Liver (tissue), 8 donors: ENCODE measurements at regions not wholly inside any gene's neighbourhood (a gene's known extent, or its start where the extent isn't known, plus 50 kb on each side); places are given as distances from the start of the nearest gene placed in this dataset.
A peak's percentile ranks its signal among the peaks of the same experiment; 100 is the strongest.

Experiments used
- DNase-seq: peaks from one replicate; pipeline ENCODE4 v3.0.0-alpha.2; 2017; ENCODE audit warnings: low spot score
- H3K27ac ChIP-seq, 2 donors: one replicate each; pipeline ENCODE4 v1.7.0; 2013; ENCODE audit warnings: inconsistent platforms in 2 of 2, low read length in 2 of 2, control low read depth in 1 of 2, low read depth in 1 of 2, mild to moderate bottlenecking in 1 of 2
- H3K27me3 ChIP-seq, 4 donors: one replicate each; pipeline versions ENCODE4 v1.6.1 to v1.7.0; 2013; ENCODE audit warnings: low read length in 3 of 4, inconsistent platforms in 1 of 4, mild to moderate bottlenecking in 1 of 4, moderate library complexity in 1 of 4; ENCODE audit not compliant: control insufficient read depth in 4 of 4, insufficient read depth in 4 of 4
- H3K36me3 ChIP-seq, 4 donors: one replicate each; pipeline versions ENCODE4 v1.6.1 to v1.7.0; 2013; ENCODE audit warnings: low read length in 3 of 4, mild to moderate bottlenecking in 3 of 4, low read depth in 1 of 4, moderate library complexity in 1 of 4; ENCODE audit not compliant: control insufficient read depth in 4 of 4, insufficient read depth in 3 of 4
- H3K4me1 ChIP-seq, 4 donors: one replicate each; pipeline versions ENCODE4 v1.6.1 to v1.7.0; 2013; ENCODE audit warnings: low read length in 3 of 4, mild to moderate bottlenecking in 3 of 4, moderate library complexity in 1 of 4; ENCODE audit not compliant: control insufficient read depth in 4 of 4, insufficient read depth in 4 of 4
- H3K4me3 ChIP-seq, 3 donors: one replicate each; pipeline versions ENCODE4 v1.6.1 to v1.7.0; 2013; ENCODE audit warnings: low read length in 3 of 3, control low read depth in 1 of 3, low read depth in 1 of 3, mild to moderate bottlenecking in 1 of 3
- H3K9ac ChIP-seq, 2 donors: one replicate each; pipeline ENCODE4 v1.7.0; 2013; ENCODE audit warnings: low read length in 2 of 2, mild to moderate bottlenecking in 2 of 2, moderate library complexity in 2 of 2, control low read depth in 1 of 2, low read depth in 1 of 2
- H3K9me3 ChIP-seq, 4 donors: one replicate each; pipeline versions ENCODE4 v1.6.1 to v1.7.0; 2013; ENCODE audit warnings: low read length in 3 of 4; ENCODE audit not compliant: control insufficient read depth in 4 of 4
- CTCF ChIP-seq: fragments of 150-350 bp; IDR thresholded peaks from 2 replicates; pipeline ENCODE4 v1.5.1; 2017; ENCODE audit warnings: improper control_type of control experiment, low read depth, low read length; ENCODE audit not compliant: missing input control
- FOXA2 ChIP-seq: IDR thresholded peaks from 2 replicates; pipeline ENCODE4 v1.6.1; 2016; ENCODE audit warnings: antibody characterized with exemption
- JUND ChIP-seq, 2 donors: IDR thresholded peaks; 2 replicates each; pipeline ENCODE4 v1.6.1; 2016; ENCODE audit warnings: antibody characterized with exemption in 2 of 2
- MAX ChIP-seq: IDR thresholded peaks from 2 replicates; pipeline ENCODE4 v1.6.1; 2016; ENCODE audit warnings: antibody characterized with exemption
- NR2F2 ChIP-seq: IDR thresholded peaks from 2 replicates; pipeline ENCODE4 v1.6.1; 2016; ENCODE audit warnings: antibody characterized with exemption
- RAD21 ChIP-seq, 2 donors: IDR thresholded peaks; 2 replicates each; pipeline ENCODE4 v1.6.1; 2016; ENCODE audit warnings: antibody characterized with exemption in 2 of 2, mild to moderate bottlenecking in 2 of 2
- REST ChIP-seq: IDR thresholded peaks from 2 replicates; pipeline ENCODE4 v1.6.1; 2016; ENCODE audit warnings: antibody characterized with exemption, mild to moderate bottlenecking
- RXRA ChIP-seq, 2 donors: IDR thresholded peaks; 2 replicates each; pipeline ENCODE4 v1.6.1; 2017 to 2018; ENCODE audit warnings: antibody characterized with exemption in 2 of 2, mild to moderate bottlenecking in 1 of 2
- SP1 ChIP-seq: IDR thresholded peaks from 2 replicates; pipeline ENCODE4 v1.6.1; 2018; ENCODE audit warnings: antibody characterized with exemption, mild to moderate bottlenecking
- TAF1 ChIP-seq: conservative IDR thresholded peaks from 2 replicates; pipeline ENCODE4 v1.6.1; 2016; ENCODE audit warnings: antibody characterized with exemption, mild to moderate bottlenecking
- WGBS: extraction: QIAGEN DNeasy Blood & Tissue Kit; methylation state at CpG from one replicate; pipeline ENCODE4 v1.1.7; 2013; 5-methylcytosine and 5-hydroxymethylcytosine counted together
- TF ChIP-seq, protein P1 (sequence below): IDR thresholded peaks from 2 replicates; pipeline ENCODE4 v1.6.1; 2016; ENCODE audit warnings: antibody characterized with exemption
- TF ChIP-seq, protein P2 (sequence below): IDR thresholded peaks from 2 replicates; pipeline ENCODE4 v1.6.1; 2016; ENCODE audit warnings: antibody characterized with exemption
- donor health status: healthy.
- donor health status: healthy.
- donor health status: healthy.
- donor health status: healthy.
- donor health status: healthy.

DNA sequence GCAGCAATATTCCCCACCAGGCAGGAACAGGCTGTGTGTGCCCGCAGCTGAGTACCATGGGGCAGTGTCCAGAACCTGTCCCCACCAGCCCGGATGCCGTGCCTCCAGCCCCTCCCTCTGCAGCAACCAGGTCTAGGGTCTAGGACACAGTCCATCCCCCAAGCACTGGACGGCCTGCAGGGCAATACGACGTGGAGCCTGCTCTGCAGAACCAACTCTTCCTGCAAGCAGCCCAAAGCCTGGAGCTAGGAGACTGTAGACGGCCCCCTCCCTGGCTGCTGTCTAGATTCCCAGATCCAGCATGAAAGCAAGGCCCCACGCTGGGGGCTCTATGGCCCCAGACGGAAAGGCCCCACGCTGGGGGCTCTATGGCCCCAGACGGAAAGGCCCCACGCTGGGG, 128.2 kb upstream of the AFDN start:
- no peak overlapping the region for H3K4me3 ChIP-seq
- TF ChIP-seq RXRA (IDR thresholded peaks at IDR 0.05) (no peak), FOXA2 (no peak), SP1 (no peak), CTCF (no peak), MAX (no peak), REST (no peak), JUND (IDR thresholded peaks at IDR 0.05) (no peak), RAD21 (IDR thresholded peaks at IDR 0.05) (no peak), TAF1 (no peak)
- TF ChIP-seq, protein P1, sequence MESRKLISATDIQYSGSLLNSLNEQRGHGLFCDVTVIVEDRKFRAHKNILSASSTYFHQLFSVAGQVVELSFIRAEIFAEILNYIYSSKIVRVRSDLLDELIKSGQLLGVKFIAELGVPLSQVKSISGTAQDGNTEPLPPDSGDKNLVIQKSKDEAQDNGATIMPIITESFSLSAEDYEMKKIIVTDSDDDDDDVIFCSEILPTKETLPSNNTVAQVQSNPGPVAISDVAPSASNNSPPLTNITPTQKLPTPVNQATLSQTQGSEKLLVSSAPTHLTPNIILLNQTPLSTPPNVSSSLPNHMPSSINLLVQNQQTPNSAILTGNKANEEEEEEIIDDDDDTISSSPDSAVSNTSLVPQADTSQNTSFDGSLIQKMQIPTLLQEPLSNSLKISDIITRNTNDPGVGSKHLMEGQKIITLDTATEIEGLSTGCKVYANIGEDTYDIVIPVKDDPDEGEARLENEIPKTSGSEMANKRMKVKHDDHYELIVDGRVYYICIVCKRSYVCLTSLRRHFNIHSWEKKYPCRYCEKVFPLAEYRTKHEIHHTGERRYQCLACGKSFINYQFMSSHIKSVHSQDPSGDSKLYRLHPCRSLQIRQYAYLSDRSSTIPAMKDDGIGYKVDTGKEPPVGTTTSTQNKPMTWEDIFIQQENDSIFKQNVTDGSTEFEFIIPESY: no peak
- TF ChIP-seq, protein P2, sequence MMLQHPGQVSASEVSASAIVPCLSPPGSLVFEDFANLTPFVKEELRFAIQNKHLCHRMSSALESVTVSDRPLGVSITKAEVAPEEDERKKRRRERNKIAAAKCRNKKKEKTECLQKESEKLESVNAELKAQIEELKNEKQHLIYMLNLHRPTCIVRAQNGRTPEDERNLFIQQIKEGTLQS: no peak
- H3K36me3 ChIP-seq: no peaks in the 10 kb centered on the region
- DNase-seq: no peak
- H3K4me1 ChIP-seq: peaks cover 0 to 4% (median 1%) of the 10 kb centered on the region in 4 donors
- no peaks in the 10 kb centered on the region for H3K27me3 ChIP-seq
- no peak overlapping the region for H3K9ac ChIP-seq
- H3K9me3 ChIP-seq: no peaks in the 10 kb centered on the region
- 94% methylated on average over 12 of the region's 12 CpGs for WGBS
- H3K27ac ChIP-seq: no peak overlapping the region

GRCh38 chr6:167699141-167699931, 127.4 kb upstream of the AFDN start:
- no peak overlapping the region for H3K9ac ChIP-seq
- H3K4me3 ChIP-seq: no peak overlapping the region
- no peaks in the 10 kb centered on the region for H3K27me3 ChIP-seq
- TF ChIP-seq FOXA2: no peak
- TF ChIP-seq SP1: peak; percentile 2
- no peak for TF ChIP-seq JUND (IDR thresholded peaks at IDR 0.05)
- peak; percentile 78 for TF ChIP-seq NR2F2
- peak; percentile 37 to 43 for TF ChIP-seq RAD21 (IDR thresholded peaks at IDR 0.05)
- TF ChIP-seq, protein P2: no peak
- DNase-seq: no peak
- H3K4me1 ChIP-seq: peaks cover 0 to 4% (median 1%) of the 10 kb centered on the region in 4 donors
- WGBS: 65% methylated on average over 21 of the region's 21 CpGs
- peak overlapping the region; percentile 67 to 74 for H3K27ac ChIP-seq
- H3K9me3 ChIP-seq: no peaks in the 10 kb centered on the region
- no peaks in the 10 kb centered on the region for H3K36me3 ChIP-seq
